H9 (cell line): ENCODE measurements at regions not wholly inside any gene's neighbourhood (a gene's known extent, or its start where the extent isn't known, plus 50 kb on each side); places are given as distances from the start of the nearest gene placed in this dataset.

Source experiments
- DNase-seq: peaks from one replicate; pipeline ENCODE4 v3.0.0-alpha.2; 2017
- H2AFZ ChIP-seq: one replicate; pipeline ENCODE4 v1.6.1; 2013; ENCODE audit warnings: mild to moderate bottlenecking, low read length, control low read depth, moderate library complexity
- H2AK5ac ChIP-seq: 2 replicates; pipeline ENCODE4 v1.6.1; 2013; ENCODE audit warnings: low read length, control low read depth, mixed read lengths; ENCODE audit not compliant: insufficient read length
- H2BK120ac ChIP-seq: one replicate; pipeline ENCODE4 v1.6.1; 2013; ENCODE audit warnings: low read depth, mild to moderate bottlenecking, low read length, control low read depth, inconsistent platforms; ENCODE audit not compliant: poor library complexity, severe bottlenecking
- H2BK12ac ChIP-seq: 2 replicates; pipeline ENCODE4 v1.6.1; 2013; ENCODE audit warnings: low read length, control low read depth, mixed read lengths, low read depth; ENCODE audit not compliant: insufficient read length
- H2BK15ac ChIP-seq: 2 replicates; pipeline ENCODE4 v1.6.1; 2013; ENCODE audit warnings: low read depth, low read length, control low read depth
- H2BK20ac ChIP-seq: one replicate; pipeline ENCODE4 v1.6.1; 2013; ENCODE audit warnings: low read depth, mild to moderate bottlenecking, low read length, control low read depth, inconsistent platforms; ENCODE audit not compliant: poor library complexity, severe bottlenecking
- H2BK5ac ChIP-seq: 2 replicates; pipeline ENCODE4 v1.6.1; 2013; ENCODE audit warnings: low read length, control low read depth, mixed read lengths; ENCODE audit not compliant: insufficient read length
- H3K14ac ChIP-seq: 2 replicates; pipeline ENCODE4 v1.6.1; 2013; ENCODE audit warnings: low read length, control low read depth; ENCODE audit not compliant: insufficient read depth
- H3K18ac ChIP-seq: 2 replicates; pipeline ENCODE4 v1.6.1; 2013; ENCODE audit warnings: low read depth, mild to moderate bottlenecking, mixed read lengths, low read length, control low read depth; ENCODE audit not compliant: insufficient read length
- H3K23ac ChIP-seq: 2 replicates; pipeline ENCODE4 v1.6.1; 2013; ENCODE audit warnings: low read length, control low read depth, mixed read lengths, low read depth; ENCODE audit not compliant: insufficient read length
- H3K23me2 ChIP-seq: 2 replicates; pipeline ENCODE4 v1.6.1; 2013; ENCODE audit warnings: low read depth, mild to moderate bottlenecking, mixed read lengths, low read length, control low read depth; ENCODE audit not compliant: insufficient read length, poor library complexity, severe bottlenecking
- H3K27ac ChIP-seq: 2 replicates; pipeline ENCODE4 v1.5.1; 2013; ENCODE audit warnings: low read length, control low read depth, mixed read lengths, low read depth; ENCODE audit not compliant: insufficient read length
- H3K27me3 ChIP-seq: 2 replicates; pipeline ENCODE4 v1.6.1; 2013; ENCODE audit warnings: low read length, control low read depth, inconsistent platforms; ENCODE audit not compliant: insufficient read depth
- H3K4ac ChIP-seq: 2 replicates; pipeline ENCODE4 v1.6.1; 2013; ENCODE audit warnings: low read depth, mild to moderate bottlenecking, control low read depth, inconsistent platforms, low read length, moderate library complexity
- H3K4me1 ChIP-seq: 2 replicates; pipeline ENCODE4 v1.6.1; 2013; ENCODE audit warnings: low read length, control low read depth, inconsistent platforms; ENCODE audit not compliant: insufficient read depth
- H3K4me2 ChIP-seq: 2 replicates; pipeline ENCODE4 v1.6.1; 2013; ENCODE audit warnings: low read length, control low read depth, mixed read lengths; ENCODE audit not compliant: insufficient read length, insufficient read depth
- H3K56ac ChIP-seq: 2 replicates; pipeline ENCODE4 v1.6.1; 2013; ENCODE audit warnings: low read depth, mild to moderate bottlenecking, mixed read lengths, low read length, control low read depth; ENCODE audit not compliant: insufficient read length
- H3K79me1 ChIP-seq: 2 replicates; pipeline ENCODE4 v1.6.1; 2013; ENCODE audit warnings: low read depth, mild to moderate bottlenecking, moderate library complexity, low read length, control low read depth, inconsistent platforms; ENCODE audit not compliant: insufficient read depth, poor library complexity, severe bottlenecking
- H3K79me2 ChIP-seq: 2 replicates; pipeline ENCODE4 v1.6.1; 2013; ENCODE audit warnings: low read length, control low read depth, inconsistent platforms; ENCODE audit not compliant: insufficient read depth
- H3K9ac ChIP-seq: 2 replicates; pipeline ENCODE4 v1.6.1; 2013; ENCODE audit warnings: low read length, control low read depth, mixed read lengths; ENCODE audit not compliant: insufficient read length; ENCODE audit errors: extremely low read depth
- H3K9me3 ChIP-seq: one replicate; pipeline ENCODE4 v1.6.1; 2013; ENCODE audit warnings: low read depth, low read length, inconsistent platforms; ENCODE audit not compliant: control insufficient read depth
- H3T11ph ChIP-seq: one replicate; pipeline ENCODE4 v1.6.1; 2013; ENCODE audit warnings: mild to moderate bottlenecking, low read length, control low read depth, inconsistent platforms
- H4K20me1 ChIP-seq: one replicate; pipeline ENCODE4 v1.6.1; 2013; ENCODE audit not compliant: control insufficient read depth, insufficient read length, insufficient read depth
- H4K5ac ChIP-seq: 2 replicates; pipeline ENCODE4 v1.6.1; 2013; ENCODE audit warnings: low read depth, mild to moderate bottlenecking, mixed read lengths, low read length, control low read depth; ENCODE audit not compliant: insufficient read length
- H4K8ac ChIP-seq: replicated peaks from 2 replicates; pipeline ENCODE4 v1.6.1; 2013; ENCODE audit warnings: low read length, control low read depth, mixed read lengths, low read depth; ENCODE audit not compliant: insufficient read length
- H4K91ac ChIP-seq: 2 replicates; pipeline ENCODE4 v1.6.1; 2013; ENCODE audit warnings: low read depth, mild to moderate bottlenecking, moderate library complexity, mixed read lengths, low read length, control low read depth; ENCODE audit not compliant: insufficient read length
- H3K27ac Mint-ChIP-seq, 3 experiments: 2 replicates in 2 of 3; 3 replicates in 1 of 3; pipeline ENCODE4 v1.8.0; 2020 to 2021; ENCODE audit warnings: mixed read lengths in 3 of 3, mild to moderate bottlenecking in 1 of 3, moderate library complexity in 1 of 3
- H3K27me3 Mint-ChIP-seq: 2 replicates; pipeline ENCODE4 v1.8.0; 2021; ENCODE audit warnings: low read depth, mild to moderate bottlenecking, moderate library complexity, mixed read lengths
- H3K36me3 Mint-ChIP-seq, 3 experiments: 2 replicates in 2 of 3; 3 replicates in 1 of 3; pipeline ENCODE4 v1.8.0; 2020 to 2021; ENCODE audit warnings: low read depth in 3 of 3, mixed read lengths in 3 of 3; ENCODE audit not compliant: insufficient read depth in 1 of 3
- H3K4me1 Mint-ChIP-seq, 2 experiments: 2 replicates each; pipeline ENCODE4 v1.8.0; 2020; ENCODE audit warnings: mixed read lengths in 2 of 2
- H3K4me3 Mint-ChIP-seq, 2 experiments: 2 replicates in 1 of 2; 3 replicates in 1 of 2; pipeline ENCODE4 v1.8.0; 2020 to 2021; ENCODE audit warnings: mild to moderate bottlenecking in 2 of 2, mixed read lengths in 2 of 2, moderate library complexity in 1 of 2
- H3K9me3 Mint-ChIP-seq, 2 experiments: 2 replicates in 1 of 2; 3 replicates in 1 of 2; pipeline ENCODE4 v1.8.0; 2020; ENCODE audit warnings: mild to moderate bottlenecking in 2 of 2, mixed read lengths in 2 of 2, moderate library complexity in 1 of 2
- CTCF ChIP-seq: fragments of 200-600 bp; sonication (generic); conservative IDR thresholded peaks from 3 replicates; pipeline ENCODE4 v1.8.0; 2021; ENCODE audit warnings: antibody characterized with exemption, mild to moderate bottlenecking
- WGBS: extraction: QIAGEN DNeasy Blood & Tissue Kit; methylation state at CpG from one replicate; pipeline ENCODE4 v1.1.7; 2013; ENCODE audit warnings: missing lambda C conversion rate, low lambda C conversion rate, mixed read lengths; ENCODE audit not compliant: insufficient read length; ENCODE audit errors: extremely low coverage; 5-methylcytosine and 5-hydroxymethylcytosine counted together

DNA sequence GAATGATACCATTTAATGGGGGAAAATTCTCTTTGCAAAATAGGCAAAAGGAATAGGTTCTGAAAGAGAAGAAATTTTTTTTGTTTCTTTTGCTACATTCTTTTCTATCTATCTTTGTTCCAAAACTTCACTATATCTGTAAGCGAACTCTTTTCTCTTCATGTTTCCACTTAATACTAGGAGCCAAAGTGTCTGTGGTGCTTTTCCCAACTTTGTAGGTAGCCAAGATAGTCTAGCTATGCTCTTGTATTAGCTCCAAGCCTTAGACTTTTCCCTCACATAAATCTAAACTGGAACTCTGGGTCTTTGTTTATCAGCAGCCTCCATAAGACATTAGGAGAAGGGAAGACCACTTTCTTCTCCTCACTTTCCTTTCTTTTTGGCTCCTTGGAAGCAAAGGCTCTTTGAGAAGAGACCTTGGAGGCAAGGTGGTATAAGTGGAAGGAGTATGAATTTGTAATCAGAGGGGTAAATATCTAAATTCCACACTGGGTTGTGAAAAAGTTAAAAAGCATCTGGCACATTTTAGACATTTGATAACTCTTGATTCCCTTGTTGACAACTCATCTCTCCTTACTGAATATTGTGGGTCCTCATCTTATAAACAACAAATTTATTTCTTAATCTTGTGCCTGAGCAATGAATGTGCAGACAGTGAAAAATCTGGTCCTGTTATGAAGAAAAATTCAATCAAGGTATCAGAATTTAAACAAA, 130.0 kb downstream of the EHF start:
- H3K4ac ChIP-seq = no peak overlapping the region
- no peak overlapping the region for H2BK20ac ChIP-seq
- Mint-ChIP-seq H3K27me3 (no peaks in the 10 kb centered on the region; the same call in 1 of the 2 replicates), H3K36me3 (peaks cover 2 to 7% (median 3%) of the 10 kb centered on the region in 3 experiments; a peak in 4 of 7 replicates), H3K4me1 (no peaks in the 10 kb centered on the region), H3K9me3 (no peaks in the 10 kb centered on the region), H3K27ac (no peak overlapping the region; a peak in 1 of 7 replicates), H3K4me3 (no peak overlapping the region)
- H3K18ac ChIP-seq = no peak overlapping the region
- no peak for TF ChIP-seq CTCF
- no peaks in the 10 kb centered on the region for H3K23me2 ChIP-seq
- no peak overlapping the region for H2BK12ac ChIP-seq
- no peak overlapping the region for H3K27ac ChIP-seq
- no peak overlapping the region for H3K23ac ChIP-seq
- H3K9ac ChIP-seq = no peak overlapping the region
- no peak overlapping the region for H4K91ac ChIP-seq
- H2BK5ac ChIP-seq = no peak overlapping the region
- H3K9me3 ChIP-seq = no peaks in the 10 kb centered on the region
- no CpG with 5 or more reads among the region's 1 CpG for WGBS
- no peak overlapping the region for H2BK15ac ChIP-seq
- no peak overlapping the region for H3K4me2 ChIP-seq
- H3T11ph ChIP-seq = no peak overlapping the region
- no peaks in the 10 kb centered on the region for H3K79me2 ChIP-seq
- no peak overlapping the region for H3K14ac ChIP-seq
- no peaks in the 10 kb centered on the region for H3K27me3 ChIP-seq
- no peak overlapping the region for H2BK120ac ChIP-seq
- H4K20me1 ChIP-seq = no peaks in the 10 kb centered on the region
- H2AK5ac ChIP-seq = no peak overlapping the region
- H3K56ac ChIP-seq = no peak overlapping the region
- no peaks in the 10 kb centered on the region for H3K4me1 ChIP-seq
- DNase-seq = no peak
- no peak overlapping the region for H4K5ac ChIP-seq
- no peak overlapping the region for H2AFZ ChIP-seq
- H3K79me1 ChIP-seq = no peaks in the 10 kb centered on the region
- H4K8ac ChIP-seq = no peak overlapping the region
